GM06990 (cell line): ENCODE measurements at regions not wholly inside any gene's neighbourhood (a gene's known extent, or its start where the extent isn't known, plus 50 kb on each side); places are given as distances from the start of the nearest gene placed in this dataset.

Source experiments
- DNase-seq: peaks from one replicate; pipeline ENCODE4 v3.0.0-alpha.2; 2011; ENCODE audit not compliant: insufficient read length; ENCODE audit errors: extremely low read depth
- H3K27me3 ChIP-seq: replicated peaks from 2 replicates; pipeline ENCODE4 v1.6.0; 2011; ENCODE audit warnings: low read length; ENCODE audit not compliant: control insufficient read depth, insufficient read depth
- H3K36me3 ChIP-seq: 2 replicates; pipeline ENCODE4 v1.5.1; 2011; ENCODE audit warnings: low read length; ENCODE audit not compliant: control insufficient read depth, insufficient read depth
- H3K4me3 ChIP-seq: replicated peaks from 2 replicates; pipeline ENCODE4 v1.5.1; 2011; ENCODE audit warnings: low read depth, mild to moderate bottlenecking, control low read depth, low read length
- TF ChIP-seq, protein P1 (sequence below): IDR thresholded peaks from 2 replicates; pipeline ENCODE4 v1.5.1; 2011; ENCODE audit warnings: low read length, control low read depth, mild to moderate bottlenecking, inconsistent platforms; ENCODE audit not compliant: insufficient read depth, poor library complexity, severe bottlenecking

DNA sequence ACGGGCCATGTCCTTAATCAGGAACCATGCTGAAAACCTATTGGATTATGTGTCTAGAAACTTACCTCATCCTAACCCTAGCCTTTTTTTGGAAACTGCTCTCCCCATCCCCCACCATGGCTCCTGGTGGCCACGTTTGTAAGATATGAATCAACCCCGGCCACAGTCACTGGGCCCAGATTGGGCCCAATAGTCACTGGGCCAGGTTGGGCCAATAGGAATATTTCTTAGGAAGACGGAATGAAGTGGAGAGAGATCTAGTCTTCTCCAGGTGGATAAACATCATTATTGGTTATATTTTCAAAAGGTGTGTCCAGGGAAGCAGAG, 468.7 kb downstream of the ARHGEF28 start:
- no peak for DNase-seq
- Histone ChIP-seq H3K27me3 (no peaks in the 10 kb centered on the region; the same call in 1 of the 2 replicates), H3K4me3 (no peak overlapping the region), H3K36me3 (no peaks in the 10 kb centered on the region)
- TF ChIP-seq, protein P1, sequence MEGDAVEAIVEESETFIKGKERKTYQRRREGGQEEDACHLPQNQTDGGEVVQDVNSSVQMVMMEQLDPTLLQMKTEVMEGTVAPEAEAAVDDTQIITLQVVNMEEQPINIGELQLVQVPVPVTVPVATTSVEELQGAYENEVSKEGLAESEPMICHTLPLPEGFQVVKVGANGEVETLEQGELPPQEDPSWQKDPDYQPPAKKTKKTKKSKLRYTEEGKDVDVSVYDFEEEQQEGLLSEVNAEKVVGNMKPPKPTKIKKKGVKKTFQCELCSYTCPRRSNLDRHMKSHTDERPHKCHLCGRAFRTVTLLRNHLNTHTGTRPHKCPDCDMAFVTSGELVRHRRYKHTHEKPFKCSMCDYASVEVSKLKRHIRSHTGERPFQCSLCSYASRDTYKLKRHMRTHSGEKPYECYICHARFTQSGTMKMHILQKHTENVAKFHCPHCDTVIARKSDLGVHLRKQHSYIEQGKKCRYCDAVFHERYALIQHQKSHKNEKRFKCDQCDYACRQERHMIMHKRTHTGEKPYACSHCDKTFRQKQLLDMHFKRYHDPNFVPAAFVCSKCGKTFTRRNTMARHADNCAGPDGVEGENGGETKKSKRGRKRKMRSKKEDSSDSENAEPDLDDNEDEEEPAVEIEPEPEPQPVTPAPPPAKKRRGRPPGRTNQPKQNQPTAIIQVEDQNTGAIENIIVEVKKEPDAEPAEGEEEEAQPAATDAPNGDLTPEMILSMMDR, result no peak

DNA sequence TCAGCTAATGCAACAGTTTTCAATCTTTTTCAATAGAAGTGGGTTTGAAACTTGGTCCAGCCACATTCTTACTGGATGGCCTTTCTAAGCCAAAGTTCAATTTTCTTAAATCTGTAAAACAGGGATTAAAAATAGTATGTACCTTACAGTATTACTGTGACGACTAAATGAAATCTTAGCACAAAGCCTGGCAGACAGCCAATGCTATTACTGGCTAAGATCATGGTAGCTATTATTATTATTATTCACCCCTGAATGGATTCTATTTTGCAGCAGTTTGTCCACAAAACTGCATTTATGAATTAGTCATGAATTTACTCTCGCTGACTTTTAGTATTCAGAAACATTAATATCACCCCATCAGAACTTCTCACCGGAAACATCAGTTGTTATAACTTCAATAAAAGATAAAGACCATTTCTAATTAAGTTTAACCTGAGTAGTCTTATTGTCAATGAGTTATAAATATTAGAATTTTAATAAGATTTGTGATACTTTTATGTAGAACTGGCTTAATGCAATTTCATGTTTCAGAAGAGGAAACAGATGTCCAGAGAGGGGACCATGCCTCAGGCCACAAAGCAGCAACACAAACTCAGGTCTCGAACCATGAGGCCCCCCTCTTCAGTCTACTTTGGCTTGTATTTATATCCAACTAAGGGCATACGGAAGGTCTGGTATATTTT, 468.2 kb downstream of the ARHGEF28 start:
- DNase-seq, result no peak
- H3K27me3 ChIP-seq, result no peaks in the 10 kb centered on the region; the same call in 1 of the 2 replicates
- no peak overlapping the region for H3K4me3 ChIP-seq
- TF ChIP-seq, protein P1, result no peak
- no peaks in the 10 kb centered on the region for H3K36me3 ChIP-seq

DNA sequence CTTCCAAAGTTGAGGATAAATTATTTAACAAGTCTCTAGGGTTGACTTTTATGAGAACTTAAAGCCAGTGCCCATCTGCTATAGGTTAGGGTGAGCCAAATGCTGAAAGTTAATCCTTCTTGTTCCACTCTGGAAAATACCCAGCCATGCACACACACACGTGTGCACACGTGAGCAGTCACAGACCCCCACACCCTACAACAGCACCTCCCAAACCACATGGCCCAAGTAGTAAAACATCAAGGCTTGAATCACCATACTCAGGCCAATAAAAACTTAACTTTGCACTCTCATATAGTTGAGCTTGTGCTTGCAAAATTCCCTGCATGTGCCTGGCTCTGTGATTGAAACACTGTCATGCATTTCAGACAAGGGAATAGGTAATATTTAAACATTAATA, 467.6 kb downstream of the ARHGEF28 start:
- no peak for DNase-seq

DNA sequence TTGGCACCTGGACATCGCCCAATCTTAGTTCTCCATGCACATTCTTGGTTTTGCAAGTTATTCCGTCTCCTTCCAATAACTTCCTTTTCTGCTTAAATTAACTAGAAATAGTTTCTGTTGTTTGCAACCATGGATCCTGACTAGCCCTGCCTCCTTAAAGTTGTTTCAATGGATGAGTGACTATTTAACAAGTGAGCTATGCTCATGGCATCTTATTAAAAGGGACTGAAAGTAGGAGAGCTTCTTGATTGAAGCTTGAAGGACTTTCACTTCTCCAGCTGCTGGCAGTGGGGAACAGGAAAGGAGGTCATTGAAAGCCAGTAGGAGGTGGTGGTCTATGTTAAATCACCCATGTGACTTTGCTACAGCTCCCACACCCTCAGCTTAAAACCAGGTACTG, 466.8 kb downstream of the ARHGEF28 start:
- no peaks in the 10 kb centered on the region for H3K36me3 ChIP-seq
- no peak for DNase-seq
- no peaks in the 10 kb centered on the region; the same call in 1 of the 2 replicates for H3K27me3 ChIP-seq
- no peak overlapping the region for H3K4me3 ChIP-seq
- TF ChIP-seq, protein P1, result no peak

More for the DNA sequence above, 467.6 kb downstream of the ARHGEF28 start:
- Histone ChIP-seq H3K36me3 (no peaks in the 10 kb centered on the region), H3K4me3 (no peak overlapping the region), H3K27me3 (no peaks in the 10 kb centered on the region; the same call in 1 of the 2 replicates)
- TF ChIP-seq, protein P1, result no peak

DNA sequence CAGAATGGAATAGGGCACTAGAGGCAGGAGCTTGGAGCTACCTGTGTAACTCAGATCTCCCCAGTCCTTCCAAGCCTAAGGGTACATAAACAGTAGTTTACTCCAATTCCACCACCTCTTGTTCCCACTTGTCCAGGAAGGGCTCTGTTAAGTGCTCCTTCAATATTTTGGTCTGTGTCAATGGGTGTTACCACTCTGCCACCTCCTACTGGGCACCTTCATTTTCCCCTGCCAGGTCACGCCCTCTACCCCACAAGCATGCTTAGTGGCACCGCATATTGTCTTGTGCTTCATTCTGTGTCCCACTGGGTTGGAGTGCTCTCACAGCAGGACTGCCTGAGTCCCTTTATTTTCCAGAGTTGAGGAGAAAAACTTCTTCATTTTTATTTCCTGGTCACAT, 459.8 kb downstream of the ARHGEF28 start:
- Histone ChIP-seq H3K4me3 (no peak overlapping the region), H3K36me3 (no peaks in the 10 kb centered on the region), H3K27me3 (peaks cover 2% of the 10 kb centered on the region)
- no peak for DNase-seq
- TF ChIP-seq, protein P1, result no peak

DNA sequence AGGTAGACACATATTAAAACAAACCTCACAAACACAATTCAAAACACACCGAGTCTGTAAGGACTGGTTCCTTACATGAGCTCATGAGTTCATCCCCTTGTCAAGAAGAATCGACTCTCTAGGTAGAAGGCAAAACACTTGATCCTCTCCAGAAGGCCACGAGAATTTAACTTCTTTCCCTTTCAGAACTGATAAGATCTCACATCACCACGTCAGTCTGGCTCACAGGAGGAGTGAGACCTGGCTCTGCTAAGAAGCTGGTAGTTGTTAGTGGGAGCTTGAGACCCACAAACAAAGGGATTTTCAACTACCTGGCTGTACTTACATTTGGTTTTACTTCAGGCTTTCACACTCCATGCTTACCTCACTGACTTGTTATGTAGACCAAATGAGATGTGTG, 459.2 kb downstream of the ARHGEF28 start:
- Histone ChIP-seq H3K36me3 (no peaks in the 10 kb centered on the region), H3K27me3 (peaks cover 2% of the 10 kb centered on the region), H3K4me3 (no peak overlapping the region)
- no peak for DNase-seq
- TF ChIP-seq, protein P1, result no peak
